GM06990 (cell line): ENCODE measurements at regions not wholly inside any gene's neighbourhood (a gene's known extent, or its start where the extent isn't known, plus 50 kb on each side); places are given as distances from the start of the nearest gene placed in this dataset.
"Not testable (repeated sequence)": the region's sequence is repeated elsewhere in the genome, so short reads cannot be mapped to it uniquely, and the experiment has no call there.

Source experiments
- DNase-seq: peaks from one replicate; pipeline ENCODE4 v3.0.0-alpha.2; 2011; ENCODE audit not compliant: insufficient read length; ENCODE audit errors: extremely low read depth
- H3K27me3 ChIP-seq: replicated peaks from 2 replicates; pipeline ENCODE4 v1.6.0; 2011; ENCODE audit warnings: low read length; ENCODE audit not compliant: control insufficient read depth, insufficient read depth
- H3K36me3 ChIP-seq: 2 replicates; pipeline ENCODE4 v1.5.1; 2011; ENCODE audit warnings: low read length; ENCODE audit not compliant: control insufficient read depth, insufficient read depth
- H3K4me3 ChIP-seq: replicated peaks from 2 replicates; pipeline ENCODE4 v1.5.1; 2011; ENCODE audit warnings: low read depth, mild to moderate bottlenecking, control low read depth, low read length
- TF ChIP-seq, protein P1 (sequence below): IDR thresholded peaks from 2 replicates; pipeline ENCODE4 v1.5.1; 2011; ENCODE audit warnings: low read length, control low read depth, mild to moderate bottlenecking, inconsistent platforms; ENCODE audit not compliant: insufficient read depth, poor library complexity, severe bottlenecking

DNA sequence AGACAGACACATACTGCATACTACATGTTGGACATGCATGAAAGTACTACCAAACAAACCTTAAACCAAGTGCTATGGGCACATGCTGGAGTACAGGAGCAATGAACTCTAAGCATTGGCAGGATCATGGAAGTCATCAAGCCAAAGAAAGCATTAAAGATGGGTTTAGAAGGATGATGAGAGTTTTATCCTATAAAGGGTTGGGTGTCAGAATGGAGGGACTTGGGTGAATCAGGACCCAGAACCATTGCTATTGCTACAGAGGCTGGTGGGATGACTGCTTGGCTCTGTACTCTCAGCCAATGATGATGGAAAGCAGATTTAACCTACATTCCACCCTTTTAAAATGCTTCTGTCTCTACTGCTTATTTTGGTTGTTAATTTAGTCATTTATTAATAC lies 233.9 kb upstream of the EDA2R start:
- no peak overlapping the region for H3K4me3 ChIP-seq
- no peaks in the 10 kb centered on the region for H3K36me3 ChIP-seq
- H3K27me3 ChIP-seq = no peaks in the 10 kb centered on the region
- no peak for DNase-seq
- TF ChIP-seq, protein P1, sequence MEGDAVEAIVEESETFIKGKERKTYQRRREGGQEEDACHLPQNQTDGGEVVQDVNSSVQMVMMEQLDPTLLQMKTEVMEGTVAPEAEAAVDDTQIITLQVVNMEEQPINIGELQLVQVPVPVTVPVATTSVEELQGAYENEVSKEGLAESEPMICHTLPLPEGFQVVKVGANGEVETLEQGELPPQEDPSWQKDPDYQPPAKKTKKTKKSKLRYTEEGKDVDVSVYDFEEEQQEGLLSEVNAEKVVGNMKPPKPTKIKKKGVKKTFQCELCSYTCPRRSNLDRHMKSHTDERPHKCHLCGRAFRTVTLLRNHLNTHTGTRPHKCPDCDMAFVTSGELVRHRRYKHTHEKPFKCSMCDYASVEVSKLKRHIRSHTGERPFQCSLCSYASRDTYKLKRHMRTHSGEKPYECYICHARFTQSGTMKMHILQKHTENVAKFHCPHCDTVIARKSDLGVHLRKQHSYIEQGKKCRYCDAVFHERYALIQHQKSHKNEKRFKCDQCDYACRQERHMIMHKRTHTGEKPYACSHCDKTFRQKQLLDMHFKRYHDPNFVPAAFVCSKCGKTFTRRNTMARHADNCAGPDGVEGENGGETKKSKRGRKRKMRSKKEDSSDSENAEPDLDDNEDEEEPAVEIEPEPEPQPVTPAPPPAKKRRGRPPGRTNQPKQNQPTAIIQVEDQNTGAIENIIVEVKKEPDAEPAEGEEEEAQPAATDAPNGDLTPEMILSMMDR = no peak

DNA sequence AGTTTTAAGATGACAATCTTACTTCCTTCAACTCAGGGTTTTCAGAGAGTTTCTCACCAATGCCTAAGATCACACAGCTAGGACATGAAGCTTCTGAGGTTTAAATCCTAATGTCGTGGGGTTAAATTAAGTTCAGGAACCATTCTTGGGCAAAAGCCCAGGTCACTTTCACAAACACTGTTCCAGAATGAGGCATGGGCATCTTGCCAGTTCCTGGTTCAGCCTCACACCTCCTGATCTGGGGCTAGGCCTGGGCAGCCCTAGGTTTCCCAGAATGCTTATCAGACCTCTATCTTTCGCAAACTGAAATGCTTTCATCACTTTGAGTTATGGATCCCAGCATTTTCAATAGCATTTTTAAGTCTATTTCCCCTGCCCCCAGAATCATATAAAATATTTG lies 224.8 kb upstream of the EDA2R start:
- no peak for DNase-seq
- Histone ChIP-seq H3K27me3 (no peaks in the 10 kb centered on the region), H3K4me3 (no peak overlapping the region), H3K36me3 (no peaks in the 10 kb centered on the region)
- TF ChIP-seq, protein P1 = no peak

DNA sequence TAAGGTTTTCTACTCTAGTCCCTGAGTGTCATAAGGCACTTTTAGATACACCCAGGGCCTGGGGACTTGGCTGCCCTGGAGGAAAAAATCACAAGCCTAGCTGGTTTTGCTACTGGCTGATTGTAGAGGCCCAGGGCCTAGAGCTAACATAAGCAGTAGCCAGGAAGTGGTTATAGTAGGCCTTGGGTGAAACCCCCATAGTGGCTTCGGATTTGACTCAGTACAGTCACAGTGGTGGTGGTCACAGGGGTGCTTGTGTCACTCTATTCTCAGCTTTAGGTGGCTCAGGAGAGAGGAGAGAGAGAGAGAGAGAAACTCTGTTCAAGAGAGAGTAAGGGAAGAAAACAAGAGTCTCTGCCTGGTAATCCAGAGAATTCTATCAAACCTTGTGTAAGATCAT lies 194.5 kb upstream of the EDA2R start:
- no peaks in the 10 kb centered on the region for H3K27me3 ChIP-seq
- no peak overlapping the region for H3K4me3 ChIP-seq
- DNase-seq = peak; percentile 0
- TF ChIP-seq, protein P1 = no peak
- H3K36me3 ChIP-seq = no peaks in the 10 kb centered on the region

DNA sequence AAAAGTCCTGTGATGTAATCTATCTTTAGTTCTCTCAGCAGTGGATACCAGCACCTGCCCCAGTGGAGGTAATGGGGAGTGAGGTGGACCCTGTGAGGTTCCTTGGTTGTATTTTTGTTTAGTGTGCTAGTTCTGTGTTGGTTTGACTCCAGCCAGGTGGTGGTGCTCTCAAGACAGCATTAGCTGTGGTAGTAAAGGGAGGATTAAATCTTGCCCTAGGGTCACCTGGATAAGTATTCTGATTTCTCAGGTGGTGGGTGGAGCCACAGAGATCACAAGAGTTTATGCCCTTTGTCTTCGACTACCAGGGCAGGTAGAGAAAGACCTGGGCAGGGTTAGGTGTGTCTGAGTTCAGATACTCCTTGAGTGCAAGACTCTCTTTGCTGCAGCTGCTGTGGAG lies 176.3 kb upstream of the EDA2R start:
- H3K36me3 ChIP-seq = no peaks in the 10 kb centered on the region
- H3K27me3 ChIP-seq = no peaks in the 10 kb centered on the region
- H3K4me3 ChIP-seq = no peak overlapping the region
- DNase-seq = no peak
- TF ChIP-seq, protein P1 = no peak

DNA sequence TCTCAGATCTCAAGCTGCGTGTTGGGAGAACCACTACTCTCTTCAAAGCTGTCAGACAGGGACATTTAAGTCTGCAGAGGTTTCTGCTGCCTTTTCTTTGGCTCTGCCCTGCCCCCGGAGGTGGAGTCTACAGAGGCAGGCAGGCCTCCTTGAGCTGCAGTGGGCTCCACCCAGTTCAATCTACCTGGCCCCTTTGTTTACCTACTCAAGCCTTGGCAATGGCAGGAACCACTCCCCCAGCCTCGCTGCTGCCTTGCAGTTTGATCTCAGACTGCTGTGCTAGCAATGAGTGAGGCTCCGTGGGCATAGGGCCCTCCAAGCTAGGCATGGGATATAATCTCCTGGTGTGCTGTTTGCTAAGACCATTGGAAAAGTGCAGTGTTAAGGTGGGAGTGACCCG lies 155.6 kb upstream of the EDA2R start:
- DNase-seq, H3K36me3 ChIP-seq, H3K27me3 ChIP-seq, H3K4me3 ChIP-seq: not testable (repeated sequence)

DNA sequence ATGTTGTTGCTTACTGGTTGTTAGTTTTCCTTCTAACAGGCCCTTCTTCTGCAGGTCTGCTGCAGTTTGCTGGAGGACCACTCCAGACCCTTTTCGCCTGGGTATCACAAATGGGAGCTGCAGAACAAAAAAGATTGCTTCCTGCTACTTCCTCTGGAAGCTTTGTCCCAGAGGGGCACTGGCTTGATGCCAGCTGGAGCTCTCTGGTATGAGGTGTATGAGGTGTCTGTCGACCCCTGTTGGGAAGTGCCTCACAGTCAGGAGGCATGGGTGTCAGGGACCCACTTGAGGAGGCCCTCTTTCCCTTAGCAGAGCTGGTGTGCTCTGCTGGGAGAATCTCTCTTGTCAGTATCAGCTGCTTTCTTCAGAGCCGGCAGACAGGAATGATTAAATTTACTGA lies 127.4 kb upstream of the EDA2R start:
- Histone ChIP-seq H3K36me3 (no peaks in the 10 kb centered on the region), H3K4me3 (no peak overlapping the region), H3K27me3 (no peaks in the 10 kb centered on the region)
- DNase-seq = no peak
- TF ChIP-seq, protein P1 = no peak
